Aorta (tissue), 5 donors: ENCODE measurements at regions not wholly inside any gene's neighbourhood (a gene's known extent, or its start where the extent isn't known, plus 50 kb on each side); places are given as distances from the start of the nearest gene placed in this dataset.

Experiments
- ATAC-seq: fragments of 200-7000 bp; cut with Tn5 transposase; one replicate; pipeline ENCODE4 v1.9.1; 2022; ENCODE audit warnings: moderate library complexity; ENCODE audit not compliant: low FRiP score
- DNase-seq, 2 donors: peaks; one replicate each; pipeline ENCODE4 v3.0.0-alpha.2; 2020
- H3K27ac ChIP-seq, 2 donors: one replicate each; pipeline ENCODE4 v1.5.1; 2013; ENCODE audit warnings: low read length in 2 of 2, mild to moderate bottlenecking in 2 of 2, moderate library complexity in 2 of 2, control low read depth in 1 of 2, inconsistent platforms in 1 of 2, low read depth in 1 of 2
- H3K27me3 ChIP-seq, 2 donors: one replicate each; pipeline ENCODE4 v1.6.1; 2013; ENCODE audit warnings: control low read depth in 1 of 2, low read length in 1 of 2, mild to moderate bottlenecking in 1 of 2, moderate library complexity in 1 of 2; ENCODE audit not compliant: insufficient read depth in 2 of 2, control insufficient read depth in 1 of 2
- H3K36me3 ChIP-seq, 2 donors: one replicate each; pipeline ENCODE4 v1.6.1; 2013; ENCODE audit warnings: control low read depth in 1 of 2, low read length in 1 of 2, mild to moderate bottlenecking in 1 of 2; ENCODE audit not compliant: insufficient read depth in 2 of 2, control insufficient read depth in 1 of 2
- H3K4me1 ChIP-seq, 2 donors: one replicate each; pipeline ENCODE4 v1.6.1; 2013; ENCODE audit warnings: low read length in 2 of 2, control low read depth in 1 of 2, mild to moderate bottlenecking in 1 of 2, moderate library complexity in 1 of 2; ENCODE audit not compliant: insufficient read depth in 2 of 2, control insufficient read depth in 1 of 2
- H3K4me3 ChIP-seq, 2 donors: one replicate each; pipeline ENCODE4 v1.5.1; 2013; ENCODE audit warnings: low read length in 2 of 2, control low read depth in 1 of 2, mild to moderate bottlenecking in 1 of 2
- H3K9me3 ChIP-seq: one replicate; pipeline ENCODE4 v1.6.1; 2013; ENCODE audit warnings: mild to moderate bottlenecking, low read length; ENCODE audit not compliant: control insufficient read depth
- WGBS, 2 donors: extraction: QIAGEN DNeasy Blood & Tissue Kit; methylation state at CpG; one replicate each; pipeline ENCODE4 v1.1.7; 2013; 5-methylcytosine and 5-hydroxymethylcytosine counted together
- intact Hi-C, 2 donors: fragments of 100-400 bp; cut with DNase I; formaldehyde crosslinking; loops; one replicate each; pipeline versions ENCODE4 v1.14.2 to v1.15.0; 2022
- donor health status: healthy with polysubstance abuse.
- donor health status: Bipolar disorder and iron deficiency.
- donor health status: DM: no; HTN: no; CAD: no.
- donor health status: DM: no; HTN: no; CAD: no.
- donor health status: DM: yes; HTN: yes; CAD: no.

GRCh38 chr10:112871021-112871420 lies 79.0 kb upstream of the TCF7L2 start:
- no peak for DNase-seq
- Histone ChIP-seq H3K4me1 (no peaks in the 10 kb centered on the region), H3K9me3 (peaks cover 1% of the 10 kb centered on the region), H3K27me3 (no peaks in the 10 kb centered on the region), H3K27ac (no peak overlapping the region), H3K36me3 (no peaks in the 10 kb centered on the region), H3K4me3 (no peak overlapping the region)
- intact Hi-C loops: no loop called here
- ATAC-seq: no peak
- 46 to 60% methylated on average over 1 of the region's 1 CpG for WGBS, 2 donors

- Histone ChIP-seq H3K36me3 (no peaks in the 10 kb centered on the region), H3K4me3 (no peak overlapping the region), H3K27ac (no peak overlapping the region), H3K9me3 (peaks cover 1% of the 10 kb centered on the region), H3K27me3 (no peaks in the 10 kb centered on the region), H3K4me1 (no peaks in the 10 kb centered on the region)
- intact Hi-C loops: no loop called here
- ATAC-seq (no peak), DNase-seq (no peak)
- WGBS, 2 donors: 89 to 92% methylated on average over 1 of the region's 1 CpG
Observed at GRCh38 chr10:112872728-112873127, 77.3 kb upstream of the TCF7L2 start.

GRCh38 chr10:112873541-112873940 lies 76.5 kb upstream of the TCF7L2 start:
- Histone ChIP-seq H3K27me3 (no peaks in the 10 kb centered on the region), H3K27ac (no peak overlapping the region), H3K36me3 (no peaks in the 10 kb centered on the region), H3K4me3 (no peak overlapping the region), H3K9me3 (peaks cover 1% of the 10 kb centered on the region), H3K4me1 (no peaks in the 10 kb centered on the region)
- DNase-seq (no peak), ATAC-seq (no peak)
- intact Hi-C loops: no loop called here
- 89 to 100% methylated on average over 1 of the region's 1 CpG for WGBS, 2 donors

- no peak for DNase-seq
- intact Hi-C loops: no loop called here
- Histone ChIP-seq H3K4me3 (no peak overlapping the region), H3K4me1 (no peaks in the 10 kb centered on the region), H3K36me3 (no peaks in the 10 kb centered on the region), H3K27me3 (no peaks in the 10 kb centered on the region), H3K27ac (no peak overlapping the region), H3K9me3 (peaks cover 1% of the 10 kb centered on the region)
- WGBS, 2 donors: 87 to 91% methylated on average over 4 of the region's 4 CpGs
- ATAC-seq: no peak
Observed at GRCh38 chr10:112874982-112875381, 75.1 kb upstream of the TCF7L2 start.

- H3K4me3 ChIP-seq: no peak overlapping the region
- peak overlapping the region in 1 of 2 donors; percentile 25 for H3K27ac ChIP-seq
- H3K4me1 ChIP-seq: no peaks in the 10 kb centered on the region
- ATAC-seq: no peak
- H3K27me3 ChIP-seq: no peaks in the 10 kb centered on the region
- no peaks in the 10 kb centered on the region for H3K36me3 ChIP-seq
- intact Hi-C loops: no loop called here
- peaks cover 1% of the 10 kb centered on the region for H3K9me3 ChIP-seq
- peak; percentile 58 to 76 for DNase-seq
- WGBS, 2 donors: 42 to 48% methylated on average over 5 of the region's 5 CpGs
Observed at GRCh38 chr10:112875476-112876267, 74.4 kb upstream of the TCF7L2 start.

- DNase-seq (no peak), ATAC-seq (no peak)
- no peaks in the 10 kb centered on the region for H3K4me1 ChIP-seq
- no peaks in the 10 kb centered on the region for H3K36me3 ChIP-seq
- H3K27me3 ChIP-seq: no peaks in the 10 kb centered on the region
- no peak overlapping the region for H3K4me3 ChIP-seq
- WGBS, 2 donors: 83 to 85% methylated on average over 5 of the region's 5 CpGs
- intact Hi-C loops: loop anchor here in 1 of 2 donors (10.0 kb wide), 1 partner anchor 46 kb away; no protein-coding TSS in a partner anchor
- no peak overlapping the region for H3K27ac ChIP-seq
- H3K9me3 ChIP-seq: no peaks in the 10 kb centered on the region
Observed at GRCh38 chr10:112880633-112881530, 69.2 kb upstream of the TCF7L2 start.

- no peak for DNase-seq
- Histone ChIP-seq H3K4me3 (no peak overlapping the region), H3K36me3 (no peaks in the 10 kb centered on the region), H3K4me1 (no peaks in the 10 kb centered on the region), H3K27ac (no peak overlapping the region), H3K27me3 (no peaks in the 10 kb centered on the region), H3K9me3 (no peaks in the 10 kb centered on the region)
- intact Hi-C loops: loop anchor here in 1 of 2 donors (10.0 kb wide), 1 partner anchor 49 kb away; no protein-coding TSS in a partner anchor
- 97 to 98% methylated on average over 5 of the region's 5 CpGs for WGBS, 2 donors
- ATAC-seq: no peak
Observed at GRCh38 chr10:112883360-112884178, 66.5 kb upstream of the TCF7L2 start.

- Histone ChIP-seq H3K9me3 (no peaks in the 10 kb centered on the region), H3K4me1 (no peaks in the 10 kb centered on the region), H3K27ac (no peak overlapping the region), H3K36me3 (no peaks in the 10 kb centered on the region), H3K4me3 (no peak overlapping the region), H3K27me3 (no peaks in the 10 kb centered on the region)
- DNase-seq (no peak), ATAC-seq (no peak)
- intact Hi-C loops: loop anchor here in 1 of 2 donors (10.0 kb wide), 1 partner anchor 49 kb away; no protein-coding TSS in a partner anchor
Observed at GRCh38 chr10:112884179-112884504, 65.9 kb upstream of the TCF7L2 start.
